K562 (cell line): ENCODE measurements at regions not wholly inside any gene's neighbourhood (a gene's known extent, or its start where the extent isn't known, plus 50 kb on each side); places are given as distances from the start of the nearest gene placed in this dataset.

Source experiments
- ATAC-seq: fragments of 200-7000 bp; cut with Tn5 transposase; 3 replicates; pipeline ENCODE4 v1.9.1; 2020; ENCODE audit warnings: moderate library complexity
- BruUV-seq: library from RNA; stranded (reverse); fragments of 400-500 nt; replicated peaks from 2 replicates; lab custom pipeline; 2021; lab: Mats Ljungman, UMichigan
- CTCF ChIA-PET: fragments of 300-600 bp; formaldehyde crosslinking; extraction: SDS; loops from one replicate; lab custom pipeline; 2021; ENCODE audit warnings: low intra/inter-chr PET ratio; lab: Yijun Ruan, JAX
- POLR2A ChIA-PET: fragments of 300-600, 350-650 bp; sonication (Branson Sonifier 250); formaldehyde crosslinking; extraction: SDS; loops from one replicate; lab custom pipeline; 2021; ENCODE audit warnings: antibody characterized with exemption, inconsistent platforms; lab: Yijun Ruan, JAX
- DNase-seq, 4 experiments: peaks; one replicate each; pipeline versions ENCODE4 v3.0.0 to v3.0.0-alpha.2; 2011 to 2018; ENCODE audit warnings: low spot score in 3 of 4, mixed read lengths in 3 of 4; ENCODE audit errors: extremely low read depth in 1 of 4
- FAIRE-seq: peaks from 2 replicates; lab custom pipeline; 2011; peaks lifted over from hg19 to GRCh38; lab: Jason Lieb, UNC
- H2AFZ ChIP-seq: 2 replicates; pipeline ENCODE4 v1.6.0; 2011; ENCODE audit warnings: low read depth, low read length, control low read depth, inconsistent platforms
- H3K27ac ChIP-seq: fragments of 200-600 bp; 3 replicates; pipeline ENCODE4 v1.8.0; 2011; ENCODE audit warnings: low read depth, mild to moderate bottlenecking, control low read depth, inconsistent platforms, low read length, moderate library complexity, mixed read lengths; ENCODE audit errors: extremely low read depth
- H3K27me3 ChIP-seq, 2 experiments: fragments of 300-600 bp in 1 of 2; 2 replicates in 1 of 2; 3 replicates in 1 of 2; pipeline versions ENCODE4 v1.6.0 to v1.8.0; 2011; ENCODE audit warnings: inconsistent platforms in 2 of 2, low read length in 2 of 2, mild to moderate bottlenecking in 1 of 2, mixed read lengths in 1 of 2, moderate library complexity in 1 of 2; ENCODE audit not compliant: control insufficient read depth in 2 of 2, insufficient read depth in 2 of 2
- H3K36me3 ChIP-seq: fragments of 300-600 bp; 3 replicates; pipeline ENCODE4 v1.8.0; 2011; ENCODE audit warnings: mild to moderate bottlenecking, low read length, inconsistent platforms; ENCODE audit not compliant: control insufficient read depth, insufficient read depth
- H3K4me1 ChIP-seq, 2 experiments: fragments of 200-600 bp in 1 of 2; replicated peaks in 1 of 2; 2 replicates in 1 of 2; 3 replicates in 1 of 2; pipeline versions ENCODE4 v1.5.1 to v1.8.0; 2011; ENCODE audit warnings: inconsistent platforms in 2 of 2, low read length in 2 of 2, mild to moderate bottlenecking in 1 of 2, mixed read lengths in 1 of 2, moderate library complexity in 1 of 2; ENCODE audit not compliant: control insufficient read depth in 2 of 2, insufficient read depth in 2 of 2
- H3K4me2 ChIP-seq: 2 replicates; pipeline ENCODE4 v1.6.1; 2011; ENCODE audit warnings: low read length, control low read depth, inconsistent platforms, mixed read lengths; ENCODE audit not compliant: insufficient read depth
- H3K4me3 ChIP-seq: fragments of 200-600 bp; sonication (generic), shearing (Covaris generic); 2 replicates; pipeline ENCODE4 v1.5.1; 2016; ENCODE audit warnings: control low read depth, inconsistent platforms
- H3K79me2 ChIP-seq: fragments of 200-600 bp; 3 replicates; pipeline ENCODE4 v1.8.0; 2011; ENCODE audit warnings: low read length, inconsistent platforms; ENCODE audit not compliant: control insufficient read depth, insufficient read depth
- H3K9ac ChIP-seq, 2 experiments: 2 replicates each; pipeline versions ENCODE4 v1.6.0 to v1.6.1; 2011; ENCODE audit warnings: low read depth in 2 of 2, low read length in 2 of 2, control low read depth in 1 of 2, inconsistent platforms in 1 of 2, mild to moderate bottlenecking in 1 of 2, mixed read lengths in 1 of 2; ENCODE audit not compliant: insufficient read depth in 1 of 2
- H3K9me1 ChIP-seq: one replicate; pipeline ENCODE4 v1.6.0; 2011; ENCODE audit warnings: inconsistent platforms, mild to moderate bottlenecking, low read length, moderate library complexity; ENCODE audit not compliant: control insufficient read depth, insufficient read depth
- H3K9me3 ChIP-seq: replicated peaks from 2 replicates; pipeline ENCODE4 v1.5.1; 2011; ENCODE audit warnings: low read depth, low read length, inconsistent platforms; ENCODE audit not compliant: control insufficient read depth, insufficient read depth
- H4K20me1 ChIP-seq: replicated peaks from 2 replicates; pipeline ENCODE4 v1.6.1; 2011; ENCODE audit warnings: low read length, inconsistent platforms, mixed read lengths; ENCODE audit not compliant: control insufficient read depth, insufficient read depth
- BHLHE40 ChIP-seq: IDR thresholded peaks from 2 replicates; pipeline ENCODE4 v1.6.1; 2011; ENCODE audit warnings: low read length, improper control_type of control experiment
- C11orf30 ChIP-seq: fragments of 450-650 bp; IDR thresholded peaks from 2 replicates; pipeline ENCODE4 v1.6.1; 2016; ENCODE audit warnings: low read depth, mild to moderate bottlenecking
- CREM ChIP-seq: IDR thresholded peaks from 2 replicates; pipeline ENCODE4 v1.6.1; 2014; ENCODE audit warnings: antibody characterized with exemption, low read depth
- EGR1 ChIP-seq: fragments of 450-650 bp; conservative IDR thresholded peaks from 2 replicates; pipeline ENCODE4 v1.6.1; 2017; ENCODE audit warnings: mild to moderate bottlenecking
- ERF ChIP-seq: fragments of 450-650 bp; formaldehyde crosslinking; IDR thresholded peaks from 2 replicates; pipeline ENCODE4 v1.4.0; 2020; ENCODE audit warnings: mild to moderate bottlenecking, mixed read lengths
- KLF10 ChIP-seq: fragments of 250-450 bp; sonication (Bioruptor Pico); IDR thresholded peaks from 2 replicates; pipeline ENCODE4 v1.6.1; 2021; ENCODE audit warnings: matching md5 sums
- MAFF ChIP-seq: IDR thresholded peaks from 2 replicates; pipeline ENCODE4 v1.6.1; 2012; ENCODE audit warnings: low read length, improper control_type of control experiment
- MAFG ChIP-seq: fragments of 450-650 bp; conservative IDR thresholded peaks from 2 replicates; pipeline ENCODE4 v1.6.1; 2016; ENCODE audit warnings: missing genetic modification characterization, missing compliant biosample characterization
- MAFK ChIP-seq: IDR thresholded peaks from 2 replicates; pipeline ENCODE4 v1.6.1; 2011; ENCODE audit warnings: low read length, improper control_type of control experiment
- MBD2 ChIP-seq: sonication (generic); IDR thresholded peaks from 2 replicates; pipeline ENCODE4 v1.6.1; 2016; ENCODE audit warnings: low read depth, borderline replicate concordance
- SRSF7 ChIP-seq: fragments of 200-400 bp; formaldehyde crosslinking; optimal IDR thresholded peaks from 2 replicates; pipeline ENCODE3; 2017; ENCODE audit warnings: mild to moderate bottlenecking, low read depth, low read length
- UBTF ChIP-seq, 2 experiments: IDR thresholded peaks; 2 replicates each; pipeline ENCODE4 v1.6.1; 2012; ENCODE audit warnings: improper control_type of control experiment in 2 of 2, low read depth in 2 of 2, low read length in 2 of 2, borderline replicate concordance in 1 of 2
- ZBTB7A ChIP-seq: IDR thresholded peaks from 2 replicates; pipeline ENCODE4 v1.6.1; 2011; ENCODE audit warnings: low read depth, mild to moderate bottlenecking, low read length, moderate library complexity, borderline replicate concordance; ENCODE audit not compliant: control insufficient read depth
- ZFX ChIP-seq: sonication (generic); formaldehyde crosslinking; IDR thresholded peaks from 2 replicates; pipeline ENCODE4 v1.8.0; 2022; ENCODE audit warnings: mild to moderate bottlenecking, missing genetic modification reagents, moderate library complexity
- ZNF3 ChIP-seq: fragments of 250-450 bp; sonication (Bioruptor Pico); IDR thresholded peaks from 2 replicates; pipeline ENCODE4 v1.5.0; 2021; ENCODE audit warnings: mild to moderate bottlenecking, moderate library complexity
- ZNF316 ChIP-seq: fragments of 450-650 bp; IDR thresholded peaks from 2 replicates; pipeline ENCODE4 v1.6.1; 2016
- ZNF431 ChIP-seq: sonication (generic); formaldehyde crosslinking; IDR thresholded peaks from 2 replicates; pipeline ENCODE4 v1.8.0; 2022; ENCODE audit warnings: mild to moderate bottlenecking, missing genetic modification reagents
- WGBS: fragments of 100-300 bp; shearing (Covaris generic); methylation state at CpG from one replicate; pipeline ENCODE4 v1.1.6; 2016; ENCODE audit warnings: low coverage, mixed read lengths; ENCODE audit not compliant: insufficient coverage; ENCODE audit errors: missing lambda C conversion rate; 5-methylcytosine and 5-hydroxymethylcytosine counted together
- in situ Hi-C: fragments of 300-500 bp; cut with MboI; formaldehyde crosslinking; loops from 4 replicates; pipeline ENCODE4 v1.15.0; 2018; ENCODE audit warnings: inconsistent platforms, mixed read lengths
- intact Hi-C: fragments of 100-400 bp; cut with micrococcal nuclease; formaldehyde crosslinking; loops from 2 replicates; pipeline ENCODE4 v1.14.2; 2022
- TF ChIP-seq, protein P1 (sequence below): fragments of 450-650 bp; conservative IDR thresholded peaks from 2 replicates; pipeline ENCODE4 v1.6.1; 2016; ENCODE audit warnings: missing genetic modification characterization, low read depth, mild to moderate bottlenecking, missing compliant biosample characterization, moderate library complexity
- TF ChIP-seq, protein P2 (sequence below): fragments of 450-650 bp; formaldehyde crosslinking; conservative IDR thresholded peaks from 2 replicates; pipeline ENCODE4 v1.4.0; 2022; ENCODE audit warnings: mild to moderate bottlenecking, missing genetic modification characterization
- TF ChIP-seq, protein P3 (sequence below), 2 experiments: IDR thresholded peaks; 2 replicates each; pipeline ENCODE4 v1.6.1; 2011; ENCODE audit warnings: borderline replicate concordance in 1 of 2, control low read depth in 1 of 2, low read depth in 1 of 2, low read length in 1 of 2, mild to moderate bottlenecking in 1 of 2, mixed read lengths in 1 of 2, moderate library complexity in 1 of 2; ENCODE audit not compliant: insufficient read depth in 1 of 2, insufficient read length in 1 of 2, poor library complexity in 1 of 2, severe bottlenecking in 1 of 2; ENCODE audit errors: extremely low read depth in 1 of 2

- FAIRE-seq: no peak
- no peak overlapping the region for H2AFZ ChIP-seq
- H3K9me3 ChIP-seq: no peaks in the 10 kb centered on the region
- no peak for DNase-seq
- intact Hi-C loops: no loop called here
- no peaks in the 10 kb centered on the region for H4K20me1 ChIP-seq
- peak; percentile 78 for TF ChIP-seq MAFG (tag)
- TF ChIP-seq ZBTB7A: no peak
- peak; percentile 68 for TF ChIP-seq MAFK
- TF ChIP-seq, protein P1, sequence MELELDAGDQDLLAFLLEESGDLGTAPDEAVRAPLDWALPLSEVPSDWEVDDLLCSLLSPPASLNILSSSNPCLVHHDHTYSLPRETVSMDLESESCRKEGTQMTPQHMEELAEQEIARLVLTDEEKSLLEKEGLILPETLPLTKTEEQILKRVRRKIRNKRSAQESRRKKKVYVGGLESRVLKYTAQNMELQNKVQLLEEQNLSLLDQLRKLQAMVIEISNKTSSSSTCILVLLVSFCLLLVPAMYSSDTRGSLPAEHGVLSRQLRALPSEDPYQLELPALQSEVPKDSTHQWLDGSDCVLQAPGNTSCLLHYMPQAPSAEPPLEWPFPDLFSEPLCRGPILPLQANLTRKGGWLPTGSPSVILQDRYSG (tag): no peak
- no peak for TF ChIP-seq EGR1
- no peak for TF ChIP-seq KLF10 (CRISPR knock-in tag)
- no peak for TF ChIP-seq ERF
- TF ChIP-seq, protein P2, sequence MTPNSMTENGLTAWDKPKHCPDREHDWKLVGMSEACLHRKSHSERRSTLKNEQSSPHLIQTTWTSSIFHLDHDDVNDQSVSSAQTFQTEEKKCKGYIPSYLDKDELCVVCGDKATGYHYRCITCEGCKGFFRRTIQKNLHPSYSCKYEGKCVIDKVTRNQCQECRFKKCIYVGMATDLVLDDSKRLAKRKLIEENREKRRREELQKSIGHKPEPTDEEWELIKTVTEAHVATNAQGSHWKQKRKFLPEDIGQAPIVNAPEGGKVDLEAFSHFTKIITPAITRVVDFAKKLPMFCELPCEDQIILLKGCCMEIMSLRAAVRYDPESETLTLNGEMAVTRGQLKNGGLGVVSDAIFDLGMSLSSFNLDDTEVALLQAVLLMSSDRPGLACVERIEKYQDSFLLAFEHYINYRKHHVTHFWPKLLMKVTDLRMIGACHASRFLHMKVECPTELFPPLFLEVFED: no peak
- TF ChIP-seq CREM: no peak
- TF ChIP-seq ZNF3 (CRISPR knock-in tag): no peak
- TF ChIP-seq, protein P3, sequence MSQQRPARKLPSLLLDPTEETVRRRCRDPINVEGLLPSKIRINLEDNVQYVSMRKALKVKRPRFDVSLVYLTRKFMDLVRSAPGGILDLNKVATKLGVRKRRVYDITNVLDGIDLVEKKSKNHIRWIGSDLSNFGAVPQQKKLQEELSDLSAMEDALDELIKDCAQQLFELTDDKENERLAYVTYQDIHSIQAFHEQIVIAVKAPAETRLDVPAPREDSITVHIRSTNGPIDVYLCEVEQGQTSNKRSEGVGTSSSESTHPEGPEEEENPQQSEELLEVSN (IDR thresholded peaks at IDR 0.05; ENCODE audit: borderline replicate concordance in 1 of 2, extremely low read depth in 1 of 2, insufficient read depth in 1 of 2, insufficient read length in 1 of 2, low read depth in 1 of 2, low read length in 1 of 2, poor library complexity in 1 of 2, severe bottlenecking in 1 of 2): no peak
- peak; percentile 70 for TF ChIP-seq C11orf30
- no peak for TF ChIP-seq MBD2
- no peak for TF ChIP-seq UBTF (IDR thresholded peaks at IDR 0.05; ENCODE audit: borderline replicate concordance in 1 of 2, low read depth in 2 of 2, low read length in 2 of 2)
- no peak for TF ChIP-seq SRSF7
- no peak for TF ChIP-seq ZNF431 (CRISPR knock-in tag)
- TF ChIP-seq ZNF316: peak; percentile 73
- no peak for TF ChIP-seq ZFX (CRISPR knock-in tag)
- TF ChIP-seq MAFF: peak; percentile 73
- no peak for TF ChIP-seq BHLHE40
- in situ Hi-C loops: no loop called here
- no peaks in the 10 kb centered on the region for H3K36me3 ChIP-seq
- no peak overlapping the region for H3K4me3 ChIP-seq
- POLR2A ChIA-PET: interaction anchor here (0.6 kb wide), 1 partner anchor 209 kb away, joined by 4 read pairs; no protein-coding TSS in a partner anchor
- H3K9me1 ChIP-seq: no peaks in the 10 kb centered on the region
- no peak overlapping the region for H3K4me2 ChIP-seq
- no peak overlapping the region for H3K27ac ChIP-seq
- no peaks in the 10 kb centered on the region for H3K4me1 ChIP-seq
- peaks cover 8 to 40% of the 10 kb centered on the region in 2 experiments; a peak in 3 of 5 replicates for H3K27me3 ChIP-seq
- BruUV-seq: no TSS peak
- no peaks in the 10 kb centered on the region for H3K79me2 ChIP-seq
- no peak overlapping the region for H3K9ac ChIP-seq
- CTCF ChIA-PET: no interaction called here
- 1% methylated on average over 8 of the region's 8 CpGs for WGBS
- ATAC-seq: no peak
These were observed 135.0 kb upstream of the SMIM23 start for GRCh38 chr5:171650597-171650996.
